Gastrocnemius medialis (tissue), 4 donors: ENCODE measurements at regions not wholly inside any gene's neighbourhood (a gene's known extent, or its start where the extent isn't known, plus 50 kb on each side); places are given as distances from the start of the nearest gene placed in this dataset.
A peak's percentile ranks its signal among the peaks of the same experiment; 100 is the strongest.

ENCODE experiments used
- ATAC-seq, 2 donors: fragments of 150-250 bp; one replicate each; pipeline ENCODE4 v1.9.1; 2016
- DNase-seq, 2 donors: peaks; one replicate each; pipeline ENCODE4 v3.0.0-alpha.2; 2019
- H3K27ac ChIP-seq, 4 donors: fragments of 200-600 bp; sonication (generic); 1 replicate in 1 of 4; 2 replicates in 3 of 4; pipeline ENCODE4 v1.5.1; 2016 to 2018; ENCODE audit warnings: mild to moderate bottlenecking in 2 of 4, moderate library complexity in 1 of 4
- H3K27me3 ChIP-seq, 3 donors: fragments of 200-600 bp; sonication (generic) in 2 of 3; 1 replicate in 1 of 3; 2 replicates in 2 of 3; pipeline versions ENCODE4 v1.5.1 to v1.6.0; 2016 to 2019; ENCODE audit warnings: mild to moderate bottlenecking in 1 of 3, moderate library complexity in 1 of 3
- H3K36me3 ChIP-seq, 2 donors: fragments of 200-600 bp; sonication (generic) in 1 of 2; one replicate each; pipeline ENCODE4 v1.5.1; 2017 to 2018
- H3K4me1 ChIP-seq, 2 donors: fragments of 200-600 bp; sonication (generic) in 1 of 2; one replicate each; pipeline ENCODE4 v1.5.1; 2016 to 2017; ENCODE audit warnings: mild to moderate bottlenecking in 2 of 2
- H3K4me3 ChIP-seq, 4 donors: fragments of 200-600 bp; sonication (generic) in 3 of 4; 1 replicate in 1 of 4; 2 replicates in 3 of 4; pipeline ENCODE4 v1.5.1; 2016 to 2019; ENCODE audit warnings: mild to moderate bottlenecking in 2 of 4
- H3K9me3 ChIP-seq, 3 donors: fragments of 200-600 bp; sonication (generic) in 2 of 3; 1 replicate in 1 of 3; 2 replicates in 2 of 3; pipeline ENCODE4 v1.5.1; 2016 to 2019
- CTCF ChIP-seq, 5 experiments: fragments of 450-650 bp in 3 of 5; fragments of 200-600 bp in 2 of 5; sonication (generic) in 2 of 5; IDR thresholded peaks in 4 of 5; conservative IDR thresholded peaks in 1 of 5; 1 replicate in 4 of 5; 2 replicates in 1 of 5; pipeline ENCODE4 v1.5.1; 2016 to 2019; ENCODE audit warnings: antibody characterized with exemption in 5 of 5, mild to moderate bottlenecking in 3 of 5, moderate library complexity in 3 of 5
- POLR2A ChIP-seq, 2 donors: fragments of 450-650 bp; IDR thresholded peaks; one replicate each; pipeline ENCODE4 v1.6.1; 2017; ENCODE audit warnings: antibody characterized with exemption in 2 of 2, mild to moderate bottlenecking in 2 of 2, moderate library complexity in 2 of 2
- in situ Hi-C, 4 donors: fragments of 200-750 bp; cut with MboI; loops; one replicate each; pipeline versions ENCODE4 v1.15.0 to v1.8.0; 2017; ENCODE audit warnings: low sequenced_read_pairs in 4 of 4
- intact Hi-C: fragments of 100-400 bp; cut with DNase I; formaldehyde crosslinking; loops from one replicate; pipeline ENCODE4 v1.15.1; 2023; ENCODE audit warnings: low total_unique reads

GRCh38 chr17:68789203-68789962 lies 165.8 kb downstream of the ABCA8 start:
- H3K4me1 ChIP-seq: peaks cover 0 to 23% of the 10 kb centered on the region in 2 donors
- no peaks in the 10 kb centered on the region for H3K27me3 ChIP-seq
- intact Hi-C loops: no loop called here
- H3K36me3 ChIP-seq: no peaks in the 10 kb centered on the region
- DNase-seq (no peak), ATAC-seq (no peak)
- no peaks in the 10 kb centered on the region for H3K9me3 ChIP-seq
- H3K27ac ChIP-seq: no peak overlapping the region
- TF ChIP-seq CTCF (IDR thresholded peaks at IDR 0.05 in 4 of 5, conservative IDR thresholded peaks at IDR 0.05 in 1 of 5): no peak
- TF ChIP-seq POLR2A (IDR thresholded peaks at IDR 0.05): no peak
- no peak overlapping the region for H3K4me3 ChIP-seq
- in situ Hi-C loops: loop anchor here in 2 of 4 donors (10.0 to 25.0 kb wide), 2 partner anchors 102 to 115 kb away; no protein-coding TSS in a partner anchor

GRCh38 chr17:68785565-68786486 lies 169.4 kb downstream of the ABCA8 start:
- DNase-seq (no peak), ATAC-seq (no peak)
- Histone ChIP-seq H3K4me1 (peaks cover 10 to 13% of the 10 kb centered on the region in 2 donors), H3K27me3 (no peaks in the 10 kb centered on the region), H3K36me3 (no peaks in the 10 kb centered on the region), H3K4me3 (no peak overlapping the region), H3K27ac (no peak overlapping the region), H3K9me3 (no peaks in the 10 kb centered on the region)
- in situ Hi-C loops (loop anchor here in 2 of 4 donors (10.0 to 25.0 kb wide), 2 partner anchors 99 to 119 kb away; no protein-coding TSS in a partner anchor), intact Hi-C loops (no loop called here)
- TF ChIP-seq POLR2A (IDR thresholded peaks at IDR 0.05): no peak
- no peak for TF ChIP-seq CTCF (IDR thresholded peaks at IDR 0.05 in 4 of 5, conservative IDR thresholded peaks at IDR 0.05 in 1 of 5)

- no peak for DNase-seq
- no peak for ATAC-seq
- Histone ChIP-seq H3K4me1 (peaks cover 10 to 13% of the 10 kb centered on the region in 2 donors), H3K9me3 (no peaks in the 10 kb centered on the region), H3K27me3 (no peaks in the 10 kb centered on the region), H3K36me3 (no peaks in the 10 kb centered on the region), H3K27ac (peak overlapping the region; percentile 4 to 46 (median 42)), H3K4me3 (no peak overlapping the region)
- intact Hi-C loops: no loop called here
- TF ChIP-seq POLR2A (IDR thresholded peaks at IDR 0.05) (no peak), CTCF (IDR thresholded peaks at IDR 0.05 in 4 of 5, conservative IDR thresholded peaks at IDR 0.05 in 1 of 5) (no peak)
- in situ Hi-C loops: loop anchor here in 2 of 4 donors (10.0 to 25.0 kb wide), 2 partner anchors 97 to 120 kb away; no protein-coding TSS in a partner anchor
Observed at GRCh38 chr17:68784431-68784830, 170.8 kb downstream of the ABCA8 start.

- peak overlapping the region; percentile 9 to 46 (median 42) for H3K27ac ChIP-seq
- no peaks in the 10 kb centered on the region for H3K36me3 ChIP-seq
- peaks cover 10 to 13% of the 10 kb centered on the region in 2 donors for H3K4me1 ChIP-seq
- no peaks in the 10 kb centered on the region for H3K9me3 ChIP-seq
- no peak overlapping the region for H3K4me3 ChIP-seq
- no peaks in the 10 kb centered on the region for H3K27me3 ChIP-seq
- TF ChIP-seq POLR2A (IDR thresholded peaks at IDR 0.05) (no peak), CTCF (IDR thresholded peaks at IDR 0.05 in 4 of 5, conservative IDR thresholded peaks at IDR 0.05 in 1 of 5) (no peak)
- intact Hi-C loops (no loop called here), in situ Hi-C loops (loop anchor here in 2 of 4 donors (10.0 to 25.0 kb wide), 2 partner anchors 97 to 121 kb away; no protein-coding TSS in a partner anchor)
- no peak for DNase-seq
- ATAC-seq: peak in 1 of 2 donors; percentile 27
Observed at GRCh38 chr17:68783861-68784260, 171.3 kb downstream of the ABCA8 start.
